ENCODE measurements at regions not wholly inside any gene's neighbourhood (a gene's known extent, or its start where the extent isn't known, plus 50 kb on each side); places are given as distances from the start of the nearest gene placed in this dataset.
"Not testable (repeated sequence)": the region's sequence is repeated elsewhere in the genome, so short reads cannot be mapped to it uniquely, and the experiment has no call there.

DNA sequence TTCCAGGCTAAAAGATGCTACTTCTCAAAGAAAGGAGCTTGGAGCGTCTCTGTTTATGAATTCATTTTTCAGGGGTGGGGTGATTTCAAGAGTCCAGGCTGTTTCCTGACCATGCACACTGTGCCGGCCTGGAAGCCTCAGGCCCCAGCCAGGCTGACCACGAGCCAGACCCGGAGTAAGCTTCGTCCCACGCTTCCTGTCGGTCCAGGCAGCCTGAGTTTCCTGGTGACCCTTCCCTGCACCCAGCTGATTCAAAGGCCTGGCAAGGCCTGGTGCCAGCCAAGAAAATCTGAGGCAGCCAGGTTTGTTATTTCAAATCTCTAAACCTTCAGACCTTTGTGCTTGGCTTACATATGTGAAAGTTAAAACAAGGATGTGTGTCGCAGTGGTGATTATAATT is 62.1 kb upstream of the SMURF2 start:
- DNase-seq, result not testable (repeated sequence)

GRCh38 chr17:64723781-64724180 is 61.7 kb upstream of the SMURF2 start:
- DNase-seq, result no peak

GRCh38 chr17:64721556-64721955 is 59.4 kb upstream of the SMURF2 start:
- DNase-seq, result peak; percentile 77

DNA sequence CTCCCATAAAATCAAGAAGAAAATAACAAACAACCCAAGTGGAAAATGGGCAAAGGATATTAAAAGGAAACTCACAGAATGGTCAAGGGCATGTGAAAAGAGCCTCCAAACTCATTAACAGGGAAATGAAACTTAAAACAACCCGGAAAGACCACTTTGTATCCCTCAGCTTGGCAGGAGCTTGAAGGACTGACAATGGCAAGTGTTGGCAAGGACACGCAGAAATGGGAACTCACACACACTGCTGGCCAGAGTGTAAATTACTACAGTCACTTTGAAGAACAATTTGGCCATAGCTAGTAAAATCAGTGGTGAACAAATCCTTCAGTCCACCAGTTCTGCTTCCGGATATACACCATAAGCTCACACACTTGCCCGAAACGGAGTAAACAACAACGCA is 58.1 kb upstream of the SMURF2 start:
- DNase-seq, result not testable (repeated sequence)

DNA sequence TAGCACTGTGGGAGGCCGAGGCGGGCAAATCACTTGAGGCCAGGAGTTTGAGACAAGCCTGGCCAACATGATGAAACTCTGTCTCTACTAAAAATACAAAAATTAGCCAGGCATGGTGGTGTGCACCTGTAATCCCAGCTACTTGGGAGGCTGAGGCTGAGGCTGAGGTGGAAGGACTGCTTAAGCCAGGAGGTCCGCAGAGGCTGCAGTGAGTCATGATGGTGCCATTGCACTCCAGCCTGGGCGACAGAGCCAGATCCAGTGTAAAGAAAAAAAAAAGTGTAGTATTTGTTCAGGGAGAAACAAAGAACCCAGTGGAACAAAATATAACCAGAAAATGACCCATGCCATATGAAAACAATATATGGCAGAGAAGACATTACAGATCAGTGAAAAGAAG is 57.4 kb upstream of the SMURF2 start:
- not testable (repeated sequence) for DNase-seq

DNA sequence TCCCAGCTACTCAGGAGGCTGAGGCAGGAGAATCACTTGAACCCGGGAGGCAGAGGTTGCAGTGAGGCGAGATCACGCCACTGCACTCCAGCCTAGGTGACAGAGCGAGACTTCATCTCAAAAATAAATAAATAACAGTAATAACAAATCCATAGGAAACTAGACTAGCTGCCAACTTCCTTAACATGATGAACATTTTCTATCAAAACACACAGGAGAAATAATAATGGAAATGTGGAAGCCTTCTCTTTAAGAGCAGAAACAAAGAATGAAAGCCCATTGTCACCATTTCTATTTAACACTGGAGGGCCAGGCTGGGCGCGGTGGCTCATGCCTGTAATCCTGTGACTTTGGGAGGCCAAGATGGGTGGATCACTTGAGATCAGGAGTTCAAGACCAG is 56.7 kb upstream of the SMURF2 start:
- not testable (repeated sequence) for DNase-seq

DNA sequence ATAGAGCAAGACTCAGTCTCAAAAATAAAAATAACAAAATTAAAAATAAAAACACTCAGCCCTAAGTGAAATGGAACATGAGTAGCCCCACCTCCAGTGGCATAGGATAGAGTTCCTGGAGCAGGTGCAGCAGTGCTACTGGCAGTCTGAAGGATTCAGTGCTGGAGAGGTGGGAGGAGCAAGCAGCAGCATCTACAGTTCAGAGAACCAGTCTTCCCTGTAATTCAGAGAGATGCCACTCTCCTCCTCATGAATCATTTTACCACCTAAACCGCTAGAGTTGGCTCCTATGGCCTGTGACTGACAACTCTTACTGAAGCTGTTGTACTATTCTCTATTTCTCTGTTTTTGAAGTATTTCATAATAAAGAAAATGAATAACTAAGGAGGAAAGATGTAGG is 56.0 kb upstream of the SMURF2 start:
- no peak for DNase-seq

- not testable (repeated sequence) for DNase-seq
These were observed 54.4 kb upstream of the SMURF2 start for GRCh38 chr17:64716496-64716895.

DNA sequence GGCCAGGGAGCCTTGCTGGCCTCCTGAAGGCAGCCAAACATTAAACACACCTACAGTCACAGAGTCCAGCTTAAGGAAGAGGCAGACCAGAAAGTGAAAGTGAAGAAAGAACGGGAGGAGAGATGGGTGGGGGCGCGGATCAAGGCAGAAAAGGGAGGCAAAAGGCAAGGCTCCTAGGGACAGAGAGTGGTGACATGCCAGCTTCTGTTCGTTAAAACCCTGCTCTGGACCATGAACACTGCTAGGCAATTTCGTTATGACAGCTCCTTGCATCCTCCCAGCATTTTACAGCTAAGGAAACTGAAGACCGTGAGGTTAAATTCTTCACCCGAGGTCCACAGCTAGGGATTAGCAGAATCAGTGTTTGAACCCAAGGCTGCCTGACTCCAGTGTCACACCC is 51.7 kb upstream of the SMURF2 start:
- DNase-seq, result not testable (repeated sequence)

DNA sequence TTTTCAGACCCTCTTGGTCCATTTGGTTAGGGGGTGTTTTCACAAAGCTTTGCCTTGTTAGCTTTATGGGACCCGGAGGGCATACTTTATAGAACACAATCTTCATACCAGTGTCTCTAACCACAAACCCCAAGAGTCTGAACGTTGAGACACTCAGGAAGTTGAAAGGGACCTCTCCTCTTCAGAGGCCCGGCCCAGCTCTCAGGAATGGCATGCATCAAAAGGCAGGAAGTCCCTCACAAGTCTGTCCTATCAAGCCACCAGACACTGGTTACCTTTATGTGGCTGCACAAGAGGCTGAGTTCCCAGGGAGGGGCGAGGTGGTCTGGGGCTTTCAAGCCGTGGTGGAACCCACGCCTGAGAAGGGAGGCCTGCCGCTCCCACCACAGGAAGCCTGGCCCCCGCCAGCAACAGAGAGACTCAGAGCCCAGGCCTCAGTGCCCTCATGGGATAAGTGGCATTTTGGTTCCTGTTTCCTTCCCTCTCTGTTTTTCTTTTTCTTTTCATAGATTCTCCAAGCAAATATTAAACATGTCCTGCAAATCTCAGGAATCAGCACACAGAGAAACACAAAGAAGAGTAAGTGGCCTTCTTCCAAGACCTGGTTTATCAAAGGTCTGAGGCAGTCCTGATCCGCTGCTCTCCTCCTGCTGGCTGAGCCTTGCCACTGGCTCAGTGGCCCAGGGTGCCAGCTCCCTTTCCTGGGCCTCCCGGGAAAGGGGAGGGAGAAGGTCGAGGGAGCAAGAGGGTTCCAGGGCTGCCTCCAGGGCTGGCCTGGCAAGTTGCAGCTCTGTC is 50.6 kb upstream of the SMURF2 start:
- DNase-seq, result peak; percentile 82

Measured in fibroblast of skin of back (primary cell).